GM12878 (cell line): ENCODE measurements at regions not wholly inside any gene's neighbourhood (a gene's known extent, or its start where the extent isn't known, plus 50 kb on each side); places are given as distances from the start of the nearest gene placed in this dataset.

Experiments used
- ATAC-seq: fragments of 200-7000 bp; cut with Tn5 transposase; 3 replicates; pipeline ENCODE4 v1.9.1; 2020; ENCODE audit warnings: mild to moderate bottlenecking, moderate library complexity
- BruUV-seq: library from RNA; stranded (reverse); fragments of 400-500 nt; replicated peaks from 2 replicates; lab custom pipeline; 2021; lab: Mats Ljungman, UMichigan
- CTCF ChIA-PET: fragments of 300-600 bp; sonication (Branson Sonifier 250); formaldehyde crosslinking; extraction: SDS; loops from one replicate; lab custom pipeline; 2021; ENCODE audit warnings: inconsistent platforms; lab: Yijun Ruan, JAX
- POLR2A ChIA-PET: fragments of 350-600 bp; formaldehyde crosslinking; extraction: SDS; loops from one replicate; lab custom pipeline; 2021; ENCODE audit warnings: inconsistent platforms; lab: Charles Lee
- RAD21 ChIA-PET: fragments of 300-600 bp; sonication (Branson Sonifier 250); formaldehyde crosslinking; loops from one replicate; lab custom pipeline; 2023; ENCODE audit warnings: antibody characterized with exemption; ENCODE audit not compliant: unreplicated experiment; lab: Charles Lee
- SMC1A ChIA-PET: fragments of 300-600 bp; sonication (Branson Sonifier 250); formaldehyde crosslinking; loops from one replicate; lab custom pipeline; 2023; ENCODE audit not compliant: unreplicated experiment, uncharacterized antibody; lab: Charles Lee
- DNase-seq: peaks from one replicate; pipeline ENCODE4 v3.0.0-alpha.2; 2011; ENCODE audit warnings: low read depth, low spot score
- FAIRE-seq: peaks from 3 replicates; lab custom pipeline; 2011; peaks lifted over from hg19 to GRCh38; lab: Jason Lieb, UNC
- H2AFZ ChIP-seq: 2 replicates; pipeline ENCODE4 v1.6.0; 2011; ENCODE audit warnings: low read depth, low read length, control low read depth; ENCODE audit not compliant: control insufficient read depth
- H3K27ac ChIP-seq: 2 replicates; pipeline ENCODE4 v1.5.1; 2011; ENCODE audit warnings: control low read depth; ENCODE audit not compliant: control insufficient read depth, insufficient read depth
- H3K27me3 ChIP-seq, 2 experiments: replicated peaks in 1 of 2; 2 replicates each; pipeline versions ENCODE4 v1.6.0 to v1.6.1; 2011; ENCODE audit warnings: low read length in 1 of 2; ENCODE audit not compliant: control insufficient read depth in 2 of 2, insufficient read depth in 2 of 2
- H3K36me3 ChIP-seq, 2 experiments: 2 replicates each; pipeline ENCODE4 v1.5.1; 2011; ENCODE audit warnings: low read length in 1 of 2; ENCODE audit not compliant: control insufficient read depth in 2 of 2, insufficient read depth in 2 of 2
- H3K4me1 ChIP-seq: 2 replicates; pipeline ENCODE4 v1.6.1; 2011; ENCODE audit warnings: mild to moderate bottlenecking, low read length, moderate library complexity, mixed read lengths; ENCODE audit not compliant: control insufficient read depth, insufficient read depth
- H3K4me2 ChIP-seq: 2 replicates; pipeline ENCODE4 v1.6.0; 2011; ENCODE audit warnings: control low read depth; ENCODE audit not compliant: control insufficient read depth, insufficient read depth
- H3K4me3 ChIP-seq: fragments of 200-600 bp; sonication (generic); 2 replicates; pipeline ENCODE4 v1.5.1; 2016
- H3K79me2 ChIP-seq: 2 replicates; pipeline ENCODE4 v1.6.0; 2011; ENCODE audit warnings: low read length; ENCODE audit not compliant: control insufficient read depth, insufficient read depth
- H3K9ac ChIP-seq: 2 replicates; pipeline ENCODE4 v1.8.0; 2011; ENCODE audit warnings: low read length, control low read depth, mixed read lengths; ENCODE audit not compliant: control insufficient read depth, insufficient read depth
- H3K9me3 ChIP-seq: replicated peaks from 3 replicates; pipeline ENCODE4 v1.5.1; 2011; ENCODE audit warnings: mild to moderate bottlenecking, low read length; ENCODE audit not compliant: control insufficient read depth, insufficient read depth
- H4K20me1 ChIP-seq: 2 replicates; pipeline ENCODE4 v1.6.0; 2011; ENCODE audit not compliant: control insufficient read depth, insufficient read depth
- MXI1 ChIP-seq: fragments of 150-350 bp; IDR thresholded peaks from 2 replicates; pipeline ENCODE4 v1.6.1; 2011; ENCODE audit warnings: low read depth, mild to moderate bottlenecking, inconsistent platforms, low read length, improper control_type of control experiment
- RCOR1 ChIP-seq: conservative IDR thresholded peaks from 2 replicates; pipeline ENCODE4 v1.6.1; 2012; ENCODE audit warnings: low read depth, low read length, improper control_type of control experiment
- SP1 ChIP-seq: IDR thresholded peaks from one replicate; pipeline ENCODE4 v1.6.1; 2011; ENCODE audit warnings: low read depth, low read length
- SPI1 ChIP-seq: IDR thresholded peaks from 2 replicates; pipeline ENCODE4 v1.6.1; 2011; ENCODE audit warnings: low read depth, mild to moderate bottlenecking, low read length, moderate library complexity, borderline replicate concordance; ENCODE audit not compliant: insufficient read depth
- WGBS: methylation state at CpG from one replicate; pipeline ENCODE4 v1.1.6; 2016; ENCODE audit warnings: low lambda C conversion rate; ENCODE audit not compliant: insufficient replicate concordance, insufficient coverage; ENCODE audit errors: missing lambda C conversion rate; 5-methylcytosine and 5-hydroxymethylcytosine counted together
- in situ Hi-C: fragments of 300-500 bp; cut with MboI; formaldehyde crosslinking; loops from 9 replicates; pipeline ENCODE4 v1.14.3; 2018; ENCODE audit warnings: mixed read lengths
- intact Hi-C: fragments of 100-400 bp; cut with micrococcal nuclease; formaldehyde crosslinking; loops from one replicate; pipeline ENCODE4 v1.14.2; 2022; ENCODE audit not compliant: unreplicated experiment

DNA sequence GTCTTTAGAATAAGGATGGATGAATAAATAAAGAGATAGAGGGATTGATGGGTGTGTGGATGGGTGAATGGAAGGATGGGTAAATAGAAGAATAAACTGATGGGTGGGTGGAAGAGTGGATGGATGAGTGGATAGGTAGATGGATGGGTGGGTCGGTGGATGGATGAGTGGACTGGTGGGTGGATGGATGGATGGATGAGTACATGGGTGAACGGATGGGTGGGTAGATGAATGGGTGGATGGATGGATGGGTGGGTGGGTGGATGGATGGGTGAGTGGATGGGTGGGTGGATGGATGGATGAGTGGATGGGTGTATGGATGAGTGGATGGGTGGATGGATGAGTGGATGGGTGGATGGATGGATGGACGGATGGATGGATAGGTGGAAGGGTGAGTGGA is 65.7 kb upstream of the FOXC1 start:
- 0% methylated on average over 3 of the region's 3 CpGs for WGBS
- ATAC-seq (no peak), FAIRE-seq (no peak), DNase-seq (no peak)
- RAD21 ChIA-PET, result no interaction called here
- Histone ChIP-seq H4K20me1 (no peaks in the 10 kb centered on the region), H3K79me2 (no peaks in the 10 kb centered on the region), H2AFZ (no peak overlapping the region), H3K4me2 (no peak overlapping the region), H3K4me3 (no peak overlapping the region), H3K27me3 (no peaks in the 10 kb centered on the region), H3K27ac (no peak overlapping the region), H3K9ac (no peak overlapping the region), H3K4me1 (no peaks in the 10 kb centered on the region), H3K9me3 (no peaks in the 10 kb centered on the region; the same call in 2 of the 3 replicates), H3K36me3 (no peaks in the 10 kb centered on the region)
- CTCF ChIA-PET, result no interaction called here
- intact Hi-C loops, result no loop called here
- SMC1A ChIA-PET, result interaction anchor here (1.5 kb wide), 1 partner anchor 13 kb away, joined by 4 read pairs; no protein-coding TSS in a partner anchor
- POLR2A ChIA-PET, result no interaction called here
- TF ChIP-seq RCOR1 (no peak), SP1 (no peak)
- in situ Hi-C loops, result no loop called here
- no TSS peak for BruUV-seq

DNA sequence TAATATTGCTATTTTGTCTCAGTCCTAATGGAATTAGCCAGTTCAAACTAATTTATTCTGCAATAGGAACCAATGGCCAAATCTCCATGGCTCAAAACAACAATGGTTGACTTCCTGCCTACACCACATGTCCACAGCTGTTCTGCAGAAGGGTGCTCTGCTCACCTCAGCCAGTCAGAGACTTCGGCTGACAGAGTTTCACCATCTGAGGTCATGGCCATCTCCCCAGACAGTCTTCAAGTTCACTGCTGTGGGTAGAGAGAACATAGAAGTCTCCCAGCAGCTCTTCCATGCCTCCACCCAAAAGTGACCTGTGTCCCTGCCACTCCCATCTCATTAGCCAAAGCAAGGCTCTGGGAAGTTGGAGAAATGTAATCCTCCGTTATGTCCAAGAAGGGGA is 65.1 kb upstream of the FOXC1 start:
- DNase-seq, result no peak
- TF ChIP-seq MXI1 (no peak), SPI1 (no peak)
- TF ChIP-seq, all 136 proteins: peak for 0
- H2AFZ ChIP-seq, result no peak overlapping the region
- H3K9ac ChIP-seq, result no peak overlapping the region
- POLR2A ChIA-PET, result no interaction called here
- RAD21 ChIA-PET, result no interaction called here
- CTCF ChIA-PET, result interaction anchor here (1.2 kb wide), 1 partner anchor 10 kb away, joined by 3 read pairs; no protein-coding TSS in a partner anchor
- H3K9me3 ChIP-seq, result no peaks in the 10 kb centered on the region; the same call in 2 of the 3 replicates
- H3K4me2 ChIP-seq, result no peak overlapping the region
- SMC1A ChIA-PET, result no interaction called here
- in situ Hi-C loops, result no loop called here
- ATAC-seq (no peak), FAIRE-seq (no peak)
- no peaks in the 10 kb centered on the region for H4K20me1 ChIP-seq
- no peaks in the 10 kb centered on the region for H3K27me3 ChIP-seq
- no peak overlapping the region for H3K27ac ChIP-seq
- H3K4me3 ChIP-seq, result no peak overlapping the region
- WGBS, result 36% methylated on average over 2 of the region's 2 CpGs
- H3K79me2 ChIP-seq, result no peaks in the 10 kb centered on the region
- no peaks in the 10 kb centered on the region for H3K36me3 ChIP-seq
- intact Hi-C loops, result no loop called here
- no peaks in the 10 kb centered on the region for H3K4me1 ChIP-seq
- BruUV-seq, result no TSS peak
